RWPE2 (cell line): ENCODE measurements at regions not wholly inside any gene's neighbourhood (a gene's known extent, or its start where the extent isn't known, plus 50 kb on each side); places are given as distances from the start of the nearest gene placed in this dataset.

Experiments
- ATAC-seq: fragments of 200-7000 bp; cut with Tn5 transposase; 3 replicates; pipeline ENCODE4 v1.9.1; 2021; ENCODE audit warnings: low read depth
- DNase-seq: peaks from one replicate; pipeline ENCODE4 v3.0.0-alpha.2; 2020; ENCODE audit warnings: low spot score
- H3K27ac ChIP-seq: fragments of 450-650 bp; 2 replicates; pipeline ENCODE4 v1.5.1; 2017; ENCODE audit warnings: mild to moderate bottlenecking; ENCODE audit not compliant: poor library complexity, severe bottlenecking
- H3K27me3 ChIP-seq: fragments of 250-450 bp; sonication (Bioruptor Pico); 2 replicates; pipeline ENCODE4 v1.5.1; 2021; ENCODE audit warnings: mild to moderate bottlenecking, moderate library complexity; ENCODE audit not compliant: insufficient read depth, poor library complexity, severe bottlenecking
- H3K36me3 ChIP-seq: fragments of 250-450 bp; sonication (Bioruptor Pico); 2 replicates; pipeline ENCODE4 v1.5.1; 2020; ENCODE audit warnings: low read depth, mild to moderate bottlenecking, moderate library complexity
- H3K4me1 ChIP-seq: fragments of 250-450 bp; sonication (Bioruptor Pico); 2 replicates; pipeline ENCODE4 v1.5.1; 2021; ENCODE audit warnings: mild to moderate bottlenecking, moderate library complexity; ENCODE audit not compliant: insufficient read depth, poor library complexity, severe bottlenecking
- H3K4me3 ChIP-seq: fragments of 250-450 bp; sonication (Bioruptor Pico); 2 replicates; pipeline ENCODE4 v1.5.1; 2021; ENCODE audit warnings: mild to moderate bottlenecking, moderate library complexity; ENCODE audit not compliant: severe bottlenecking
- H3K9me3 ChIP-seq: fragments of 250-450 bp; sonication (Bioruptor Pico); 2 replicates; pipeline ENCODE4 v1.5.1; 2021; ENCODE audit warnings: mild to moderate bottlenecking, moderate library complexity; ENCODE audit not compliant: severe bottlenecking
- CTCF ChIP-seq: fragments of 450-650 bp; IDR thresholded peaks from one replicate; pipeline ENCODE4 v1.5.1; 2017; ENCODE audit warnings: mild to moderate bottlenecking, moderate library complexity; ENCODE audit not compliant: poor library complexity, severe bottlenecking

DNA sequence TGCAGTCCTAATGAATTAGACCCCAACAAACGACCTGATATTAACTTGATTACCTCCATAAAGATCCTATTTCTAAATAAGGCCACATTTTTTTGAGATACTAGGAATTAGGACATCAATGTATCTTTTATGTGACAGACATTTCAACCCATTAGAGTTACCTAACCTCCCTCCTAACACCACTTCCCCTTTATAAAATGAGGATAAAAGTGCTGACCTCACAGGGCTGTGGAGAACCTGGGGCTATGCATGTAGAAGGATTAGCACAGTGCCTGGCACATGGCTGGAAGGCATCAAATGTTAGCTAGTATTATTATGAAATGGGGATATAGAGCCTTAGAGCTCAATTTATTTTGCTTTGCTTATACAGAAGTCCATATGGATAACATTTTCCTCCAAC lies 53.5 kb upstream of the LRRN1 start:
- no peak for TF ChIP-seq CTCF
- no peaks in the 10 kb centered on the region for H3K9me3 ChIP-seq
- no peaks in the 10 kb centered on the region for H3K27me3 ChIP-seq
- no peak overlapping the region for H3K4me3 ChIP-seq
- no peaks in the 10 kb centered on the region for H3K36me3 ChIP-seq
- H3K27ac ChIP-seq: no peak overlapping the region
- no peak for ATAC-seq
- H3K4me1 ChIP-seq: no peaks in the 10 kb centered on the region
- no peak for DNase-seq

- Histone ChIP-seq H3K36me3 (no peaks in the 10 kb centered on the region), H3K4me3 (no peak overlapping the region), H3K9me3 (no peaks in the 10 kb centered on the region), H3K4me1 (no peaks in the 10 kb centered on the region), H3K27ac (no peak overlapping the region), H3K27me3 (no peaks in the 10 kb centered on the region)
- no peak for TF ChIP-seq CTCF
- DNase-seq (no peak), ATAC-seq (no peak)
Observed at GRCh38 chr3:3744826-3745225, 54.4 kb upstream of the LRRN1 start.

GRCh38 chr3:3743754-3744153 lies 55.5 kb upstream of the LRRN1 start:
- no peak overlapping the region for H3K4me3 ChIP-seq
- H3K4me1 ChIP-seq: no peaks in the 10 kb centered on the region
- ATAC-seq (no peak), DNase-seq (no peak)
- H3K36me3 ChIP-seq: no peaks in the 10 kb centered on the region
- no peak overlapping the region for H3K27ac ChIP-seq
- H3K9me3 ChIP-seq: no peaks in the 10 kb centered on the region
- H3K27me3 ChIP-seq: no peaks in the 10 kb centered on the region
- TF ChIP-seq CTCF: no peak

- H3K36me3 ChIP-seq: no peaks in the 10 kb centered on the region
- no peak overlapping the region for H3K4me3 ChIP-seq
- H3K27me3 ChIP-seq: no peaks in the 10 kb centered on the region
- peaks cover 4% of the 10 kb centered on the region for H3K9me3 ChIP-seq
- no peak for DNase-seq
- no peak for ATAC-seq
- TF ChIP-seq CTCF: no peak
- H3K27ac ChIP-seq: no peak overlapping the region
- no peaks in the 10 kb centered on the region for H3K4me1 ChIP-seq
Observed at GRCh38 chr3:3740061-3740460, 59.2 kb upstream of the LRRN1 start.

GRCh38 chr3:3739330-3740060 lies 59.7 kb upstream of the LRRN1 start:
- Histone ChIP-seq H3K4me1 (no peaks in the 10 kb centered on the region), H3K27ac (no peak overlapping the region), H3K4me3 (no peak overlapping the region), H3K27me3 (no peaks in the 10 kb centered on the region), H3K36me3 (no peaks in the 10 kb centered on the region), H3K9me3 (peaks cover 4% of the 10 kb centered on the region)
- TF ChIP-seq CTCF: no peak
- ATAC-seq (no peak), DNase-seq (no peak)
